ENCODE measurements at regions not wholly inside any gene's neighbourhood (a gene's known extent, or its start where the extent isn't known, plus 50 kb on each side); places are given as distances from the start of the nearest gene placed in this dataset.

- no peak for DNase-seq
These were observed 92.3 kb upstream of the CD44 start for GRCh38 chr11:35046681-35047080.

DNA sequence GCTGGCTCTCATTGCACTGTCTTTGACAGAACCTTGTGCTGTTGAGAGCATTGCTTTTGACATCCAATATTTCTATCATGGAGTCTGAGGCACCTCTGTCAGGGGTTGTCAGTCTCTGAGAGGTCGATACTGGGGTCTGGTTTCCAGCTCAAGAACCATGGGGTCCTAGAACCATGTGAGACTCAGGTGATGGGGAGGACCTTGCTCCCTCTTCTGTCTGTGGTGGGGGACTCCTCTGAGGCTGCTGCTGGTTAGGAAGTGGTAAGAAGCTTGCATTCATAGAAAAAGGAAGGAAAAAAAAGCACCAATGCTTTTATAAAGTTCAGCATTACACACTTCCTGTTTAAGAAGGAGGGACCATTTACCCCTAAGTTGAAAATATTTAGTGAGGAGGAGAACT is 91.8 kb upstream of the CD44 start:
- DNase-seq: peak; percentile 39 to 77 (median 58)

DNA sequence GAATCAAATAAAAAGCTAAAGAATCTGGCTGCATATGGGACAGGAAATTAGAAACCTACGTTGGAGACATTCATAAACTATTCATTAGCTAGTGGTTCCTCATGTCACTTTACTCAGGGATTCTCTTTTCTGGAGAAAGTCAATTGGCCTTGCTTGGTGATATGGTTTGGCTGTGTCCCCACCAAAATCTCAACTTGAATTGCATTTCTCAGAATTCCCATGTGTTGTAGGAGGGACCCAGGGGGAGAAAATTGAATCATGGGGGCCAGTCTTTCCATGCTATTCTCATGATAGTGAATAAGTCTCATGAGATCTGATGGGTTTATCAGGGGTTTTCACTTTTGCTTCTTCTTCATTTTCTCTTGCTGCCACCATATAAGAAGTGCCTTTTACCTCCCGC is 91.2 kb upstream of the CD44 start:
- no peak for DNase-seq

- DNase-seq: peak in 3 of 4 experiments; percentile 57 to 76 (median 72)
These were observed 90.6 kb upstream of the CD44 start for GRCh38 chr11:35048346-35048745.

- no peak for DNase-seq
These were observed 89.0 kb upstream of the CD44 start for GRCh38 chr11:35049859-35050531.

- peak in 1 of 4 experiments; percentile 42 for DNase-seq
These were observed 88.4 kb upstream of the CD44 start for GRCh38 chr11:35050541-35050995.

GRCh38 chr11:35056391-35057093 is 82.4 kb upstream of the CD44 start:
- no peak for DNase-seq

DNA sequence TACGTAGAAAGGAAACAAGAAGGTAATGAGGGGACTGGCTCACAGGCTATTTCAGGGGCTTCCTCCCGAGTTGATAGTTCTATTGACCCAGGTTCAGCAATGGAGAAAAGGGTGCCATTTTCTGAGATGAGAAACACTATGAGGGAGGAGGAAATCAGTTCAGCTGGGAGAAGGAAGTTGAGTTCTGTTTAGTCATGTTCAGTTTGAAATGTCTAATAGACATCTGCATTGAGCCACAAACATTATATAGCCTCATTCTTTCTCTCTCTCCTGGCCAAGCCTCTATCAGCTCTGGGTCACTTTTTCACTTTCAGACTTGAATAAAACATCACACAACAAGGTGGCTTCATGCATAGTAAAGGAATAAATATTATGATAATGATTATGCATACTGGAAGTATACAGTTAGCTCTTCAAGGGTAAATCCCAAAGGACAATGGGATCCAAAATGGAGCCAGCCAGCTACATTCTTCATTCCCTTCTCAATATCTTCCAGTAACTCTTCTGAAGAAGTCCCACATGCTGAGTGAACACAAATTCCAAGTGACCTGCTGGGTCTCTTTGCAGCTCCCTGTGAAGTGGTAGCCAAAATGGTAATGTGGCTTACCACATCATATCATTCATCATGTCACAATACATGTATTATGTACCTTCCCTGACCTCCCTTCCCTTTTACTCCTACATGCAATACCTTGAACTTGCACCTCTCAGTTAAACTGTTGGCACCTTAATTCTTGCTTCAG is 80.9 kb upstream of the CD44 start:
- DNase-seq: peak in 2 of 4 experiments; percentile 36 to 55

- peak in 2 of 4 experiments; percentile 68 to 71 for DNase-seq
These were observed 80.1 kb upstream of the CD44 start for GRCh38 chr11:35058669-35059434.

GRCh38 chr11:35061516-35062440 is 77.2 kb upstream of the CD44 start:
- DNase-seq: no peak

GRCh38 chr11:35063488-35063931 is 75.5 kb upstream of the CD44 start:
- DNase-seq: peak; percentile 52 to 74 (median 65)

GRCh38 chr11:35064114-35064800 is 74.7 kb upstream of the CD44 start:
- DNase-seq: no peak

GRCh38 chr11:35065566-35065965 is 73.4 kb upstream of the CD44 start:
- DNase-seq: no peak

GRCh38 chr11:35066030-35066429 is 72.9 kb upstream of the CD44 start:
- DNase-seq: peak; percentile 71 to 83 (median 80)

- DNase-seq: peak in 2 of 4 experiments; percentile 51 to 54
These were observed 72.1 kb upstream of the CD44 start for GRCh38 chr11:35066783-35067423.

DNA sequence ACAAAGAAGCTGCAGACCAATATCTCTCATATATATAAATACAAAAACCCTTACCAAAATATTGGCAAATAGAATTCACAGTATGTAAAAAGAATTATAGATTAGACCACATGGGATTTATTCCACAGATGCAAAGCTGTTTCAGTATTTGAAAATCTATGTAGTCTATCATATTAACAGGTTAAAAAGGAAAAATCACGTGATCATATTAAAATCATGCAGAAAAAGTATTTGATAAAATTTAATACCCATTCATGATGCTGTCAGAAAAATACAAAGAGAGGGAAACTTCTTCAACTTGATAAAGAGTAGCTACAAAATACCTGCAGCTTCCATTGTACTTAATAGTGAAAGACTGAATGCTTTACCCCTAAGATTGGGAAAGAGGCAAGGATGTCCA is 67.2 kb upstream of the CD44 start:
- DNase-seq: no peak

DNA sequence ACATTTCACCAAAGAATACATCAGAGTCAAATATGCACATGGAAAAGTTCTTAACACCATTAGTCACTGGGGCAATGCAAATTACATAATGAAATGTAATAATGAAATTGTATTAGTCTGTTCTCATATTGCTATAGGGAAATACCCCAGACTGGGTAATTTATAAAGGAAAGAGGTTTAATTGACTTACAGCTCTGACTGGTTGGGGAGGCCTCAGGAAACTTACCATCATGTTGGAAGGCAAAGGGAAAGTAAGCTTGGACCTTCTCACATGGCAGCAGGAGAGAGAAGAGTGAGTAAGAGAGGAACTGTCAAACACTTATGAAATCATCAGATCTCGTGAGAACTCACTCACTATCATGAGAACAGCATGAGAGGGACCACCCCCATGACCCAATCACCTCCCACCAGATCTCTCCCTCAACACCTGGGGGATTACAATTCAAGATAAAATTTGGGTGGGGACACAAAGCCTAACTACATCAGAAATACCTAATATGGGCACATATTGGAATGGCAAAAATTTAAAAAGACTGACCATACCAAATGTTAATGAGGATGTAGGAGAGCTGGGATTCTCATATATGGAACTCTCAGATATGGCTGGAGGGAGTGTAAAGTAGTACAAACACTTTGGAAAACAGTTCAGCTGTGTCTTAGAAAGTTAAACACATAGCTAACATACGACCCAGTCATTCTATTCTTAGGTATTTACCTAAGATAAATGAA is 65.1 kb upstream of the CD44 start:
- peak in 3 of 4 experiments; percentile 37 to 60 (median 46) for DNase-seq

DNA sequence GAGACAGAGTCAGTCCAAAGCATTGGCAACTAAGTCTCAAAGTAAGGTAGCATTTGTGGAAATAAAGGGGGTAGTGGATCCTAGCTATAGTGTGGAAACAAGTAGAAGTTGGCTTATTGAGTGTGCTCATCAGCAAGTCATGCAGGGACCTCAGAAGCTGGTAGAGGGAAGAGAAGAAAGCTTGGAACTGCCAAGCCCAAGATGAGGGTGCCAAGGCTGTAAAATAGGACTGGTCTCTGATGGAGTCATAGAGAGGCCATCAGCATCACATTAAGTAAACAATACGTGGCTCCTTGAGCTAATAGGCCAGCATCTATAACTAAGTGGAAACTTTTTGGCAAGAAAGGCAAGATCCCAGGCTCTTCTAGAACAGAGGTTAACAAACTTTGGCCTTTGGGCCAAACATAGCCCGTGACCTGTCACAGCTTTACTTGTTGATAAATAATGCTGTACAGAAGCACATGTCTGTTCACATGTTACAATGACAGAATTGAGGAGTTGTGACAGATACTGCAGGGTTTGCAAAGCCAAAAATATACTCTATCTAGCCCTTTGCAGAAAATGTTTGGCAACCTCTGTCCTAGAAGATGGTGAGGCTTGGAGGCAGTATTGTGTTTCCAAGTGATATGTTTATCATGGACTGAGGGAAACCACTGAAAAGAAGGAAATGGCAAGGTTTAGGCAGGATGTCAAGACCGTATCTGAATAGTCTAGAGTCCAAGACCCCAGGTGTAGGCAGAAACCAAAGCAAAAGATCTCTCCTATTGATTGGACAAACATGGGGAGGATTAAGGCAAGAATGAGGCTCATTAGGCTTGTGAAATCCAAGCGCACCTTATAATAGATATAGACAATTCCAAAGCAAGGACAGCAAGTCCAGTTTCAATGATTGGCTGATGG is 62.5 kb upstream of the CD44 start:
- peak in 1 of 4 experiments; percentile 38 for DNase-seq
